ENCODE measurements at regions not wholly inside any gene's neighbourhood (a gene's known extent, or its start where the extent isn't known, plus 50 kb on each side); places are given as distances from the start of the nearest gene placed in this dataset.

DNA sequence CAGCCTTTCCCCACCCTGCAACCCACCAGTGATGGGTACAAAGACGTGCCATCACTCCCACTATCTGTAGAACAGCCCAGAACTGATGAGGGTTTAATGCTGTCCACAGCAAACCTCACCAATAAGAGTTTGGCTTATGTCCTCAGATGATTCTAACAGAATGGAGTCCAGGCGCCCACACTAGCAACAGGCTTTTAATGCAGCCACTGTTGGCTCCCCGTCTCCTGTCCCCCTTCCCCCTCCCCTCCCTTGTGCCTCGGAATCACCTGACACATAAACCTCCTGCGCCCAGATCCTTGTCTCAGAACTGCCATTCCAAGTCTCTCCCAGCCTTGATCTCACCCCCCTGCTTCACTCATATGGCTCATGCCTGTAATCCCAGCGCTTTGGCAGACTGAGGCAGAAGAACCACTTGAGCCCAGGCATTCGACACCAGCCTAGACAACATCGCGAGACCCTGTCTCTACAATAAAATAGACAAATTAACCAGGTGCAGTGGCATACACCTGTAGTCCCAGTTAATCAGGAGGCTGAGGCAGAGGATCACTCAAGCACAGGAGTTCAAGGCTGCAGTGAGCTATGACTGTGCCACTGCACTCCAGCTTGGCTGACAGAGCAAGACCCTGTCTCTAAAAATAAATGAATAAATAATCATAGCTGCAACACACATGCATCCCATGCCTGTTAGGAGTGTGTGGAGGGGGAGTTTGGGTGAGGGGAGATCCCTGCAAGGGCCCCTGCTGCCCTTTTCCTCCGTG is 85.6 kb downstream of the SNX5 start:
- WGBS, 2 donors = 81 to 84% methylated on average over 10 of the region's 10 CpGs
- intact Hi-C loops (cut with DNase I) = no loop called here
- Histone ChIP-seq H3K27me3 (no peaks in the 10 kb centered on the region), H3K9me3 (no peaks in the 10 kb centered on the region), H3K27ac (no peak overlapping the region), H3K4me1 (peaks cover 0 to 28% (median 9%) of the 10 kb centered on the region in 4 donors), H3K36me3 (no peaks in the 10 kb centered on the region), H3K4me3 (no peak overlapping the region)
- DNase-seq = peak; percentile 54
- TF ChIP-seq POLR2AphosphoS5 (IDR thresholded peaks at IDR 0.05) (no peak), POLR2A (IDR thresholded peaks at IDR 0.05) (no peak), EP300 (IDR thresholded peaks at IDR 0.05) (no peak)
- TF ChIP-seq, protein P1, sequence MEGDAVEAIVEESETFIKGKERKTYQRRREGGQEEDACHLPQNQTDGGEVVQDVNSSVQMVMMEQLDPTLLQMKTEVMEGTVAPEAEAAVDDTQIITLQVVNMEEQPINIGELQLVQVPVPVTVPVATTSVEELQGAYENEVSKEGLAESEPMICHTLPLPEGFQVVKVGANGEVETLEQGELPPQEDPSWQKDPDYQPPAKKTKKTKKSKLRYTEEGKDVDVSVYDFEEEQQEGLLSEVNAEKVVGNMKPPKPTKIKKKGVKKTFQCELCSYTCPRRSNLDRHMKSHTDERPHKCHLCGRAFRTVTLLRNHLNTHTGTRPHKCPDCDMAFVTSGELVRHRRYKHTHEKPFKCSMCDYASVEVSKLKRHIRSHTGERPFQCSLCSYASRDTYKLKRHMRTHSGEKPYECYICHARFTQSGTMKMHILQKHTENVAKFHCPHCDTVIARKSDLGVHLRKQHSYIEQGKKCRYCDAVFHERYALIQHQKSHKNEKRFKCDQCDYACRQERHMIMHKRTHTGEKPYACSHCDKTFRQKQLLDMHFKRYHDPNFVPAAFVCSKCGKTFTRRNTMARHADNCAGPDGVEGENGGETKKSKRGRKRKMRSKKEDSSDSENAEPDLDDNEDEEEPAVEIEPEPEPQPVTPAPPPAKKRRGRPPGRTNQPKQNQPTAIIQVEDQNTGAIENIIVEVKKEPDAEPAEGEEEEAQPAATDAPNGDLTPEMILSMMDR (IDR thresholded peaks at IDR 0.05) = no peak

DNA sequence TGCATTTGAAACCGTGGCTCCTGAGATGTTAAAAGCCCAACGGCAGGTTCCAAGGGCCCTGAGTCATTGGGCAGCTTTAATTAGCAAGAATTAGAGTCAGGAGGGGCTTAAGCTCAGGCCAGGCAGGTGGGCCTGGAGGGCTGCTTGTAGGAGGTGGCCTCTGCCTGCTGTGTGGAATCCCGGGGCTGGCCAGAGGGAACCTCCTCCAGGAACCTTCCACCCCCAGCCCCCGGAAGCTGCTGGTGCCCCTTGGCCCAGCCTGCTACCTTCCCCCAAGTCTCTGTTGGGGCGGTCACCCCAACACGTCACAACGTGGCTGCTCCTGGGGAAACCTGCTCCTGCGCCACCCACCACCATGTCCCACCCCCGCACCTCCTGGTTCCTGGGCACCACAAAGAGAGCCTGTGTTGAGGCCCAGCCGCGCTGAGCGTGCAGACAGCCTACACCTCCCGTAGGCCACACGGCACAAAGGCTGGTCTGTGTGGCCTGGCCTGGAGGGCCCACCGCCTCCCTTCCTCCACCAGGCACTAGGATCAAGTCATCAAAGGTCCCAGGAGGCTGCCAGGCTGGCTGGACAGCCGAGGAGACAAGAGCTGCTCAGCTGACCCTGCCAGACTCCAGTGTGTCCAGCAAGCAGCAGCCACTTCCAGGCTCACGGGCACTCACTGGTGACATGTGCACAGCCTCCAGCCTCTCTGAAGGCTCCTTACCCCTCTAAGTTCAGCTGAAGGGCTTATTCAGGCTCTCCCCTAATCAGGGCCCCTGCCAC is 86.3 kb downstream of the SNX5 start:
- Histone ChIP-seq H3K4me3 (no peak overlapping the region), H3K9me3 (no peaks in the 10 kb centered on the region), H3K27me3 (no peaks in the 10 kb centered on the region), H3K27ac (no peak overlapping the region), H3K4me1 (peaks cover 0 to 28% (median 9%) of the 10 kb centered on the region in 4 donors), H3K36me3 (no peaks in the 10 kb centered on the region)
- intact Hi-C loops (cut with DNase I) = no loop called here
- 84 to 86% methylated on average over 17 of the region's 17 CpGs for WGBS, 2 donors
- DNase-seq = peak; percentile 53
- TF ChIP-seq EP300 (IDR thresholded peaks at IDR 0.05) (no peak), POLR2A (IDR thresholded peaks at IDR 0.05) (no peak), POLR2AphosphoS5 (IDR thresholded peaks at IDR 0.05) (no peak)
- TF ChIP-seq, protein P1 (IDR thresholded peaks at IDR 0.05) = no peak

DNA sequence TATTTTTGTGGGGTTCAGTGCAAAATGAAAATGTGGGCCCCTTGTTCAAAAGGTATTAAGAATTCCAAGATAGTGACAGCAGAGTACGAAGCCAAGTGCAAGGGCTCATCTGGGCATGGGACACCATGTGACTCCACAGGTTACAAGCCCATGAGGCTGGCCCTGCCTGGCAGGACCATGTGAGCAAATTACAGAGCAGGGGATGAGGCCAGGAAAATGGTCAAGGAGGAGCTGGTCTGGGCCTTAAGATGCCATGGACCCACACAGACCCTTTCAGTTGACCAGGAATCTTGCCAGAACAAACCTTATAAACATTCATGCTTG is 86.9 kb downstream of the SNX5 start:
- WGBS, 2 donors = 95 to 99% methylated on average over 1 of the region's 1 CpG
- TF ChIP-seq POLR2AphosphoS5 (IDR thresholded peaks at IDR 0.05) (no peak), POLR2A (IDR thresholded peaks at IDR 0.05) (no peak), EP300 (IDR thresholded peaks at IDR 0.05) (no peak)
- TF ChIP-seq, protein P1 (IDR thresholded peaks at IDR 0.05) = no peak
- Histone ChIP-seq H3K9me3 (no peaks in the 10 kb centered on the region), H3K4me3 (no peak overlapping the region), H3K4me1 (peaks cover 0 to 28% (median 9%) of the 10 kb centered on the region in 4 donors), H3K36me3 (no peaks in the 10 kb centered on the region), H3K27me3 (no peaks in the 10 kb centered on the region), H3K27ac (no peak overlapping the region)
- peak; percentile 27 for DNase-seq
- intact Hi-C loops (cut with DNase I) = no loop called here

DNA sequence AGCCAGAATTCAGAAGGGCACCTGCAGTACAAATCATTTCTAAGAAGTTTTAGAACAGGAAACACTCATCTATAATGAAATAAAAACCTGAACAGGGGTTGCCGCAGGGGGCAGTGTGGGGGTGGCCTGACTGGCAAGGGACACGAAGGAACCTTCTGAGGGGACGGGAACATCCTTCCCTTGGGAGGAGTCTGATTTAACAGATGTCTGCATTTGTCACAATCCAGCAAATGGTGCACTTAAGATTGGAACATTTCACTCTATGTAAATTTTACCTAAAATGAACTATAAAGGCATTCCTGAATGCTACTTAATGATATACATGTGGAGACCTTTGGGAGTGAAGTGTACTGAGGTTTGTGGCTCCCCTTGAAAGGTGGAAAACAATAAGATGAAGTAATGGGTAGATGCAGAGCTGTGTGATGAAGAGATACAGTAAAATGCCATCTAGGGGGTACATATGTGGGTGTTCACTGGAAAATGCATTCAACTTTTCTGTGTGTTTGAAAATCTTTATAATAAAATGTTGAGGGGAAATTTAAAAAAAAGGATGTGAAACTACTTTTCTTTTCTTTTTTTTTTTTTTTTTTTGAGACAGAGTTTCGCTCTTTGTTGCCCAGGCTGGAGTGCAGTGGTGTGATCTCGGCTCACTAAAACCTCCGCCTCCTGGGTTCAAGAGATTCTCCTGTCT is 89.5 kb downstream of the SNX5 start:
- DNase-seq = peak; percentile 27
- intact Hi-C loops (cut with DNase I) = no loop called here
- no peak overlapping the region for H3K4me3 ChIP-seq

More for the DNA sequence above, 89.5 kb downstream of the SNX5 start:
- 52 to 64% methylated on average over 6 of the region's 6 CpGs for WGBS, 2 donors
- Histone ChIP-seq H3K27me3 (no peaks in the 10 kb centered on the region), H3K27ac (no peak overlapping the region), H3K9me3 (no peaks in the 10 kb centered on the region), H3K36me3 (no peaks in the 10 kb centered on the region), H3K4me1 (peaks cover 3 to 36% (median 28%) of the 10 kb centered on the region in 4 donors)
- TF ChIP-seq POLR2A (IDR thresholded peaks at IDR 0.05) (no peak), EP300 (IDR thresholded peaks at IDR 0.05) (no peak), POLR2AphosphoS5 (IDR thresholded peaks at IDR 0.05) (no peak)
- TF ChIP-seq, protein P1 (IDR thresholded peaks at IDR 0.05) = no peak
